GM18505 (cell line): ENCODE measurements at regions not wholly inside any gene's neighbourhood (a gene's known extent, or its start where the extent isn't known, plus 50 kb on each side); places are given as distances from the start of the nearest gene placed in this dataset.

ENCODE experiments used
- ATAC-seq: cut with Tn5 transposase; IDR thresholded peaks from one replicate; pipeline ENCODE4 v1.9.1; 2021; ENCODE audit not compliant: unreplicated experiment
- POLR2A ChIP-seq: IDR thresholded peaks from 4 replicates; pipeline ENCODE4 v1.6.1; 2011; ENCODE audit warnings: borderline replicate concordance; ENCODE audit not compliant: insufficient read depth, insufficient read length; ENCODE audit errors: extremely low read depth

GRCh38 chr12:127723251-127723650 lies 543.7 kb upstream of the TMEM132C start:
- TF ChIP-seq POLR2A: no peak
- no peak for ATAC-seq

GRCh38 chr12:127726671-127727315 lies 540.2 kb upstream of the TMEM132C start:
- TF ChIP-seq POLR2A: no peak
- no peak for ATAC-seq

DNA sequence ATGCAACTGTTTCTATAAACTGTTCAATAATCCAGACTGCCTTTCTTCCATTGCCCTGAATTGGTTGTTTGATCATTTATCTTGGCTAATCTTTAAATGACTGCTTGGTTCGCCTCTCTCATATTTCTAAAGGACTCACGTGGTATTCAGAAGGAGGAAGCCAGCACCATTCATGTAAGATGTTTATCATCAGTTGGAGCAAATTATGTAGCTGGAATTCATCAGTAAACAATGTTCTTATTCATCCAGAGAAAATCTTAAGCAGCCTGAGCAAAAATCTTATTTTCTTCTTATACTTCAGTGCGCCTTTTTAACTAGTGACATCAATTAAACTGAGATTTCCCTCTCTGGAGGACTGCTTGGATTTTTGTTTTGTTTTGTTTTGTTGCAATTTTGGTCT lies 538.7 kb upstream of the TMEM132C start:
- no peak for ATAC-seq
- no peak for TF ChIP-seq POLR2A

DNA sequence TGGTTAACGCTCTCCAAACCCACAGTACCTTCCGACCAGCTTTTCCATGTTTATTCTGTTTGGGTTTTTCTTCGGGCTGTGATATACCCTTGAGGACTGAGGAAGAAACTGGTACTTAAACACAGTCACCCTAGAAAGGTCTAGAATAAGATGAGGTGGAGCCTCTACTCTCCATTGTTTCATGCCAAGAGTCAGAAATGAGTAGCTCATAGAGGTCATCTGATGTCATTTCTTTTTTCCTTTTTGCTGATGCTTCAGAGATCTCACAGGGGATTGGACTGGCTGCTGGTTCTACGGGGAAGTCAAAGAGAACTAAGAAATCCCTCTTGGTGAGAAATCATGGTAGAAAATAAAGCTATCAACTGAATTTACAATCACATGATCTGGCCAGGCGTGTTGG lies 538.2 kb upstream of the TMEM132C start:
- ATAC-seq: no peak
- TF ChIP-seq POLR2A: no peak

- no peak for ATAC-seq
- no peak for TF ChIP-seq POLR2A
Measured at GRCh38 chr12:127729381-127729780, 537.6 kb upstream of the TMEM132C start.

DNA sequence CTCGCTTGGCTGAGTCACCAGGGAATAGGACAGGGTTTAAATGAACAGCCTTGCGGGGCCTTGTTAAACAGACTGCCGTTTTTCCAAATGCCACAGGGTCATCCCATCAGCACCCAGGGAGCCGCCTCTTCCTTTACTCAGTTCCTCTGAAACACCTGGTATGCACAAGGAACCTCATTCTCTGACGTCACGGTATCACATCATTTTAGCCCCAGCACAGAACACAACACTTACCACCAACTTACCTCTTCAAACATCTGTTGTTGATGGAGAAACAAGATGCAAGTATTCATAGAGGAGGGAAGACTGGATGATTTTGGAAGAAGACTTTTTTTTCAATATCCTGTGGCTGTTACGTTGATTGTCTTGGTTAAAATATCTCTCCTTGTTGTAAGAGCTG lies 535.3 kb upstream of the TMEM132C start:
- no peak for ATAC-seq
- no peak for TF ChIP-seq POLR2A

GRCh38 chr12:127742231-127742630 lies 524.7 kb upstream of the TMEM132C start:
- no peak for TF ChIP-seq POLR2A
- ATAC-seq: no peak

DNA sequence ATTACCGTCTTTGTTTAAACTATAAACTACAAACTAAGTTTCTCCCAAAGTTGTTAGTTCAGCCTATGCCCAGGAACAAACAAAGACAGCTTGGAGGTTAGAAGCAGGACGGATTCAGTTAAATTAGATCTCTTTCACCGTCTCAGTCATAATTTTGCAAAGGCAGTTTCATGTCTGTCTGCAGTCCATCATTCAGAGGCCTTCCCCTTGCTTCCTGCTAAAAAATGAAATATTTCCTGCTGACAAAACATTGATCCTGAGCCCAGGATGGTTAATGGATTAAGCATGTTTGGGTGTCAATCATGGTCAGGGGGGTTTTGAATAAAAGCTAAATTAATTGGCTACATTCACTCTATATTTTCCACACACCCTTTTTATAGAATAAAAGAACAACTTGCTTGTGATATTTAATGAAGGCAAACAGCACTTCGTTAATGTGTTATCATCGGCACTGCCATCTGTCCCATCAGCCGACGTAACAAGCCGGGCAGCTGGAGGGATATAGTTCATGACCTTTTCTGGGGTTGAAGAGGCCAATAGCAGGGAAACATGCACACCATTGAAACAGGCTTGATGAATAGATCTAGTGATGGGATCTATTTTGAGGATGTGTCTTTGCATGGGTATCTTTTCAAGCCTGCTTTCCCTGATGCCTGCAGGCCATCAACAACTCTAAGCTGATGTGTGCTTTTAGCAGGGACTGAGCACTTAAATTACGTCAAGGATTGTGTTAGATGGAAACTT lies 521.3 kb upstream of the TMEM132C start:
- no peak for TF ChIP-seq POLR2A
- no peak for ATAC-seq

DNA sequence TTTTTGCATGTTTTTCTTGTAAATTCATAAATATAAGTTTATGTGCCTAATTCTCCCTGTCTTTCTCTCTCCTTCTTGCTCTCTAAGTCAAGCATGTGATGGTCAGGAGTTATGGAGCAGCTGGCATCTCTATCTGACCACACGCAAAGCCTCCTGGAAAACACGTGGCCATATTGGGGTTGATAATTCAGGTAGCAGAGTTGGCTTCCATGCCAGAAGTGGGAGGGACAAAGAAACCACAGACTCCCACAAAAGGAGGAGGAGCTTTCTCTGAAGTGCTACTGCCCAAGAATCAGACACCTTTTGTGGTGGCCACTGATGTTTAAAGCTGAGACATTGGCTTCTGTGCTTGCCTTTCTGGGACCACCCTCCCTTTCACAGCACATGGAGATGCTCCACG lies 517.6 kb upstream of the TMEM132C start:
- ATAC-seq: no peak
- no peak for TF ChIP-seq POLR2A

DNA sequence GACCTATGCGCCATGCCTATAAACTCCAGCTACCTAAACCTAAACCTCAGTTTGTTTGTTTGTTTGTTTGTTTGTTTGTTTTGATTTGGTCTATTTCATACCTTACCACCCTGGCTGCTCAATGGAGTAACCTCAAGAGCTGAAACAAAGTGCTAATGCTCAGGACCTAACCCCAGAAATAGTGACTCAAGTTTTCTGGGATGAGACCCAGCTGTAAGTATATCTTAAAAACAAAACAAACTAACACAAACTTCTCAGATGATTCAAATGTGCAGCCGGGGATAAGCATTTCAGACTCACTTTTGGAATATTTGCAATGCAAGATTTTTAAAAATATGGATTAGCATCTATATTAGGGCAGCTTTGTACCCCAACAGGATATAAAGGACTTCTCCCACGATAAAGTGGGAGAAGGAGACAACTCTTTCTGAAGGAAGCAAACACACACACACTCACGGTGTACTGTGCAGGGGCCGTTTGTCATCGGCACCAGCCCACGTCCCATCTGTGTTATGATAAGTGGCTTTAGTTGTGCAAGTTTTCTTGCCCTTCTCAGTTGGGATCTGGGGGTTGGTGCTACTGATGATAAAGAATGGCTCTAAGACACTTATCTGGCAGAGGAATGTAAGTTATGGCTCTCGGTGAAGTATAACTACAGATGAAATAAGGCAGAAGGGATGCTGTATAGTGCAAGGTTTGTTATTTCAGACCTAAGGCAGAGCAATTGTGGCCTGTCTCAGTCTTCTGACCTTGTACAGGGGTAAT lies 516.7 kb upstream of the TMEM132C start:
- no peak for TF ChIP-seq POLR2A
- no peak for ATAC-seq

- TF ChIP-seq POLR2A: no peak
Measured at GRCh38 chr12:127752802-127753201, 514.2 kb upstream of the TMEM132C start.

DNA sequence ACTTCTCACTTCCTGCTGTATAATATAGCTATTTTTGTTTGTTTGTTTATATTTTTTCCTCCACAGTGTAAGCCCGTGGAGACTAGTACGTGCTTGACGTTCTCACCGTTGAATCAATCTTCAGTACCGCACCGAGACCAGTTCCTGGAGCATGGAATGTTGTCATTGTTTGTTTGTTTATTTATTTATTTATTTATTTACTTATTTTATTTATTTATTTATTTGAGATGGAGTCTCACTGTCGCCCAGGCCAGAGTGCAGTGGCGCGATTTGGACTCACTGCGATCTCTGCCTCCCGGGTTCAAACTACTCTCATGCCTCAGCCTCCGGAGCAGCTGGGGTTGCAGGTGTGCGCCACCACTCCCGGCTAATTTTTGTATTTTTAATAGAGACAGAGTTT lies 506.6 kb upstream of the TMEM132C start:
- ATAC-seq: no peak
- no peak for TF ChIP-seq POLR2A

More at GRCh38 chr12:127752802-127753201, 514.2 kb upstream of the TMEM132C start:
- ATAC-seq: no peak

DNA sequence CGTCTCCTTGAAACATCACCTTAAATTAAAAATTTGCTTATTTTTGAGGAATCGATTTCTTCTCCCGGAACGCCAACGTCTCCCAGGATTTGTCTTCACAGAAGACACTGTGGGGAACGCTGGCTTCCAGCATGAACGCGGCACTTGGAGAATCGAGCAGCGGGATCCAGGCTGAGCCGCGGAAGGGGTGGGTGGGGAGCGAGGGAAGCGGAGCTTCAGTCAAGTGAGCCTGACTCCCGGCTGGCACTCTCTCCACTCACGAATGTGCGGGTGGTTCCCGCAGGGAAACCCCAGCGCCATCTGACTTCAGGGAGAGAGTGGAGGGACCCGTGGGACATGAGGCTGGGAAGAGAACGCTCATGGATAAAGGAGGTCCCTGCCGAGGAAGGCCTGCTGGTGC lies 506.0 kb upstream of the TMEM132C start:
- ATAC-seq: no peak
- TF ChIP-seq POLR2A: no peak

DNA sequence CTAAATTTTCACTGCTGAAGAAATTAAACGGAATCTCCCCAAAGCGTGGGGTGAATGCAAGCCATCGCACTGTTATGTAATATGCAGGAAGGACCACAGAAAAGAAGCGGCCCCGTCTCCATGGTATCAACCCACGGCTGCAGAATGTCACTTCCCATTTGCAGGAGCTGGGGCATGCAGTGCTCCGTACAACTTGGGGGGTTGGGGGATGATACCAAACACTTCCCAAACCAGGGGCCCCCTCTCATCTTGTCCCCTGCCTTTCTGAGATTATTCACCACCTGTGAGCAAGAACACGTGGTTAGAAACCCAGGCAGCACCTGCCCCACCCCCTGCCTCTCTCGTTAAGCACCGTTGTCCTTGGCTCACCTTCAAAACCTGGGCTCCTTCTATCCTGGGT lies 505.1 kb upstream of the TMEM132C start:
- TF ChIP-seq POLR2A: no peak
- no peak for ATAC-seq
